ENCODE measurements at regions not wholly inside any gene's neighbourhood (a gene's known extent, or its start where the extent isn't known, plus 50 kb on each side); places are given as distances from the start of the nearest gene placed in this dataset.
"Not testable (repeated sequence)": the region's sequence is repeated elsewhere in the genome, so short reads cannot be mapped to it uniquely, and the experiment has no call there.

DNA sequence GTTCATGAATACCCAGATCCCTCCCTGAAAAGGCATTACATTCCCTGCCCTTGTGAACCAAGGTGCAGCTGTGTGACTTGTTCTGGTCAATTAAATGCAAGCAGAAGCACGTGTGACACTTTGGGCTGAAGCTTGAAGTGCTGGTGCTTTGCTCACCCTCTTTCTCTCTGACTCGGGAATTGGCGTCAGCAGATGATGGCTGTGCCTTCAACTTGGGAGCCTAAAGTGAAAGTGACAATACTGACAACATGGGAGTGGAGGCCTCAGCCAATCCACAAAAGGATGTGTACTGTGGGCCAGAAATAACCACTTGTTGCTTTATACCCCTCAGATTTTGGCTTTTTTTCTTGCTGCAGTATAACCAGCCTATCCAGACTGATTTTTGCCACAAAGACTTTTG, 148.3 kb upstream of the THY1 start:
- Histone ChIP-seq H3K4me3 (ENCODE audit: low read depth in 1 of 2, low read length in 2 of 2) (no peak overlapping the region), H3K27me3 (ENCODE audit: control insufficient read depth in 1 of 2, insufficient read depth in 2 of 2, low read length in 2 of 2) (no peaks in the 10 kb centered on the region), H3K4me1 (ENCODE audit: insufficient read depth, low read length) (peaks cover 18% of the 10 kb centered on the region), H3K36me3 (ENCODE audit: insufficient read depth, low read length) (no peaks in the 10 kb centered on the region), H3K9ac (ENCODE audit: low read length) (no peak overlapping the region), H3K9me3 (ENCODE audit: low read length) (no peaks in the 10 kb centered on the region), H3K27ac (ENCODE audit: low read depth, low read length) (no peak overlapping the region)

DNA sequence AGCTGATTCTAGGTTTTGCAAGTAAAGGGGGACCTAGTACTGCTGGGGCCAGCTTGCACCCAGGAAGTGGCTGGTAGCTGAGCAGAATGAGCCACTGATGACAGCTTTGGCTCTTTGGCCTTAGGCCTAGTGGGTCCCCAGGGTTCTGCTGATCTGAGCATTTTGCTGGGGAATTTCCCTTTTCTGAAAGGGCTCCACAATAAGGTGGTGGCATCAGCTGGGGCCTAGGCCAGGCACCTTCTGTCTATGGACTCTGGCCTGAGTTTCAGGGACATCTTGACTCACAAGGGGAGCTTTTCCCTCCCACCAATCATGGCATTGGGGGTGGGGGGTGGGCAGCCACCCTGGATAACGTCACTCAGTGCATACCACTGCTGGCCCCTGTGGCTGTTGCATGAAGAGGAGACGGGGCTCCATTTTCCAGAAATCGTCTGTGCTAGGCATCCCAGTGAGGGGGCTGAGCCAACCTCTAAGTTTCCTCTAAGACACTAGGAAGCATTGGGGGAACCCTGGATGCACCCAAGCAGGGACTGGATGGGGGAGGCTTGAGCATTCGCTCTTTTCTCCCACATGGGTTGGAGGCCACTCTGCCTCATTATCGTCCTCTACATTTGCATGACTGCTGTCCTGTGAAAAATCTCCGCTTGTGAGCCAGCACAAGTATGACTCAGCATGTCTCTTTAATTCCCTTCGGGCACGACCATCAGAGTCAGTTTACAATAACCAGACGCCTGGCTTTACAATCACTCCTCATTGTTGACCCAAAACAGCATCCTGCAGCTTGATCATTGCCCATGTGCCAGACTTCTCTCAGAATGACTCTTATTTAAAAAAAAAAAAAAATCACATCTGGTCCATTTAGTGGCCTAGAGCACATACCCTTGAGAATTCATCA, 145.0 kb upstream of the THY1 start:
- H3K4me1 ChIP-seq (ENCODE audit: insufficient read depth, low read length): peaks cover 18% of the 10 kb centered on the region
- H3K27me3 ChIP-seq (ENCODE audit: control insufficient read depth in 1 of 2, insufficient read depth in 2 of 2, low read length in 2 of 2): no peaks in the 10 kb centered on the region
- no peaks in the 10 kb centered on the region for H3K9me3 ChIP-seq (ENCODE audit: low read length)
- no peak overlapping the region for H3K4me3 ChIP-seq (ENCODE audit: low read depth in 1 of 2, low read length in 2 of 2)
- H3K36me3 ChIP-seq (ENCODE audit: insufficient read depth, low read length): no peaks in the 10 kb centered on the region
- H3K27ac ChIP-seq (ENCODE audit: low read depth, low read length): no peak overlapping the region
- H3K9ac ChIP-seq (ENCODE audit: low read length): no peak overlapping the region

DNA sequence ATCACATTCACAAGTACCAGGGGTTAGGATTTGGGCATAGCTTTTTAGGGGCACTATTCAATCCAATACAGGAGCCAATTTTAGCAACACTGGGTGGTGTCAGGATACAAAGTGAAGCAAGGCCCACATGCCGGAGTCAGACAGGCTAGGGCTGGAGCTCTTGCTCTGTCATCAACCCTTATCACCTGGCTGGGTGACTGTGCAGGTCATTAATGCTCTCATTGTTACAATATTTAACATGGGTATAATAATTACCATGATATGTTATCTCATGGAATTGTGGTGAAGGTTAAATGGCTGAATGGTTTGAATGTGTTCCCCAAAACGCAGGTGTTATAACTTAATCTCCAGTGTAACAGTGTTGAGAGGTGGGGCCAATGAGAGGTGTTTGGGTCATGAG, 143.3 kb upstream of the THY1 start:
- Histone ChIP-seq H3K27ac (ENCODE audit: low read depth, low read length) (no peak overlapping the region), H3K36me3 (ENCODE audit: insufficient read depth, low read length) (no peaks in the 10 kb centered on the region), H3K4me3 (ENCODE audit: low read depth in 1 of 2, low read length in 2 of 2) (no peak overlapping the region), H3K27me3 (ENCODE audit: control insufficient read depth in 1 of 2, insufficient read depth in 2 of 2, low read length in 2 of 2) (no peaks in the 10 kb centered on the region), H3K4me1 (ENCODE audit: insufficient read depth, low read length) (peaks cover 18% of the 10 kb centered on the region), H3K9ac (ENCODE audit: low read length) (no peak overlapping the region), H3K9me3 (ENCODE audit: low read length) (no peaks in the 10 kb centered on the region)

DNA sequence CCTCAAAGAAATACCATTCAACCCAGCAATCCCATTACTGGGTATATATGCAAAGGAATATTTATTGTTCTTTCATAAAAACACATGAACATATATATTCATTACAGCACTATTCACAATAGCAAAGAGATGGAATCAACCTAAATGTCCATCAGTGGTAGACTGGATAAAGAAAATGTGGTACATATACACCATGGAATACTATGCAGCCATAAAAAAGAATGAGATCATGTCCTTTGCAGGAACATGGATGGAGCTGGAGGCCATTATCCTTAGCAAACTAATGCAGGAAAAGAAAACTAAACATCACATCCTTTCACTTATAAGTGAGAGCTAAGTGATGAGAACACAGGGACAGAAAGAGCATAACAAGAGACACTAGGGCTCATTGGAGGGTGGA, 142.7 kb upstream of the THY1 start:
- H3K9ac ChIP-seq (ENCODE audit: low read length); H3K36me3 ChIP-seq (ENCODE audit: insufficient read depth, low read length); H3K4me3 ChIP-seq (ENCODE audit: low read depth in 1 of 2, low read length in 2 of 2); H3K27me3 ChIP-seq (ENCODE audit: control insufficient read depth in 1 of 2, insufficient read depth in 2 of 2, low read length in 2 of 2); H3K9me3 ChIP-seq (ENCODE audit: low read length); H3K27ac ChIP-seq (ENCODE audit: low read depth, low read length): not testable (repeated sequence)
- peaks cover 18% of the 10 kb centered on the region for H3K4me1 ChIP-seq (ENCODE audit: insufficient read depth, low read length)

DNA sequence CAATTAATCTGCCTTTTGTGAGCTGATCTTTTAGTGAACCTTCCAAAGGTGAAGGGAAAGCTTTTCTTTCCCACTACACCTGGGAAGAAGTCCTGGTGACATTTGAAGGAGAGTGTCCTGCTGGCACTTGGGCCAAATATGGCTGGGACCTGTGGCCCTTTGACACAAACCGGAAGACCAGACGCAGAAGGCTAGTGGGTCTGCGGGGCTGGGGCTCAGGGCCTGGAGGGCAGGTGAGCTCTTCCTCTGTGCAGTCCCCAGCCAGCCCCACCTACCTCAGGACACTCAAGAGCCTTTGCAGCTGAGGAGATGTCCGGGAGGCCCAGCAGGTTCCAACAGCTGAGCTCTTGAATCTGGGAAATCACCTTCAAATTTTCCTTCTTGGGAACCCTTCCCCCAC, 138.0 kb upstream of the THY1 start:
- Histone ChIP-seq H3K9me3 (ENCODE audit: low read length) (no peaks in the 10 kb centered on the region), H3K27ac (ENCODE audit: low read depth, low read length) (no peak overlapping the region), H3K27me3 (ENCODE audit: control insufficient read depth in 1 of 2, insufficient read depth in 2 of 2, low read length in 2 of 2) (no peaks in the 10 kb centered on the region), H3K9ac (ENCODE audit: low read length) (no peak overlapping the region), H3K4me1 (ENCODE audit: insufficient read depth, low read length) (no peaks in the 10 kb centered on the region), H3K36me3 (ENCODE audit: insufficient read depth, low read length) (no peaks in the 10 kb centered on the region), H3K4me3 (ENCODE audit: low read depth in 1 of 2, low read length in 2 of 2) (no peak overlapping the region)

DNA sequence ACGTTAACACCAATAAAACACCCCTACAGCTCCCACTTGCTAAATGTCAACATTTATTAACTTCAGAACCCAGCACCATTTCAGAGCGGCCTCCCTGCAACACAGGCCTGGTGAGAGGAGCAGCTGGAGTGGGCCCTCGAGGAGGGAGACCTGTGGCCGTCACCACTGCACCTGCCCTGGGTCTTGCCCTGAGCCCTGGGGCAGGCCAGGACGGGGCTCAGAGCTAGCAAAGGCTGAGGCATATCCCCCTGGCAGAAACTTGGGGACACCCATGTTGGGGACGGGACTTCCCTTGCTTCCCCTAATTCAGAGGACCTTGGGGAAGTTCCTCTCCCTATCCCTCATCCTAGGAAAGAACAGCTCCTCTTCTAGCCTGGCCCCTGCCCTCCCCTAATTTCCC, 137.3 kb upstream of the THY1 start:
- no peaks in the 10 kb centered on the region for H3K4me1 ChIP-seq (ENCODE audit: insufficient read depth, low read length)
- H3K9ac ChIP-seq (ENCODE audit: low read length): no peak overlapping the region
- no peak overlapping the region for H3K27ac ChIP-seq (ENCODE audit: low read depth, low read length)
- no peaks in the 10 kb centered on the region for H3K36me3 ChIP-seq (ENCODE audit: insufficient read depth, low read length)
- H3K4me3 ChIP-seq (ENCODE audit: low read depth in 1 of 2, low read length in 2 of 2): no peak overlapping the region
- no peaks in the 10 kb centered on the region for H3K9me3 ChIP-seq (ENCODE audit: low read length)
- H3K27me3 ChIP-seq (ENCODE audit: control insufficient read depth in 1 of 2, insufficient read depth in 2 of 2, low read length in 2 of 2): no peaks in the 10 kb centered on the region

DNA sequence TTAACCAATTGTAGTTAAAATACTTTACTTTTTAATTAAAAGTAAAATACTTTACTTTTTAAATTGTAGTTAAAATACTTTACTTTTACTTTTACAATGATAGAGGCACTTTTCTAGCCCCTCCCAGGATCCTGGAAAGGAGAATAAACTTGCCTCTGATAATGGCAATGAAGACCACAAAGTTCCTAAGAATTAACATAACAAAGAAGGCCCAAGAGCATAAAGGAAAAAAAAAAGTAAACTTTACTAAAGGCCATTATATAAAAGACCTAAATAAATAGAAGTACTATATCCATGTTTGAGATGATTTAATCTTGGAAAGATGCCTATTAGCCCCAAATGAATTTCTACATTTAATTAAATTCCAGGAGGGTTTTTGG, 129.1 kb upstream of the THY1 start:
- Histone ChIP-seq H3K27me3 (ENCODE audit: control insufficient read depth in 1 of 2, insufficient read depth in 2 of 2, low read length in 2 of 2) (no peaks in the 10 kb centered on the region), H3K9me3 (ENCODE audit: low read length) (no peaks in the 10 kb centered on the region), H3K9ac (ENCODE audit: low read length) (no peak overlapping the region), H3K4me3 (ENCODE audit: low read depth in 1 of 2, low read length in 2 of 2) (no peak overlapping the region), H3K4me1 (ENCODE audit: insufficient read depth, low read length) (no peaks in the 10 kb centered on the region), H3K27ac (ENCODE audit: low read depth, low read length) (no peak overlapping the region), H3K36me3 (ENCODE audit: insufficient read depth, low read length) (no peaks in the 10 kb centered on the region)

DNA sequence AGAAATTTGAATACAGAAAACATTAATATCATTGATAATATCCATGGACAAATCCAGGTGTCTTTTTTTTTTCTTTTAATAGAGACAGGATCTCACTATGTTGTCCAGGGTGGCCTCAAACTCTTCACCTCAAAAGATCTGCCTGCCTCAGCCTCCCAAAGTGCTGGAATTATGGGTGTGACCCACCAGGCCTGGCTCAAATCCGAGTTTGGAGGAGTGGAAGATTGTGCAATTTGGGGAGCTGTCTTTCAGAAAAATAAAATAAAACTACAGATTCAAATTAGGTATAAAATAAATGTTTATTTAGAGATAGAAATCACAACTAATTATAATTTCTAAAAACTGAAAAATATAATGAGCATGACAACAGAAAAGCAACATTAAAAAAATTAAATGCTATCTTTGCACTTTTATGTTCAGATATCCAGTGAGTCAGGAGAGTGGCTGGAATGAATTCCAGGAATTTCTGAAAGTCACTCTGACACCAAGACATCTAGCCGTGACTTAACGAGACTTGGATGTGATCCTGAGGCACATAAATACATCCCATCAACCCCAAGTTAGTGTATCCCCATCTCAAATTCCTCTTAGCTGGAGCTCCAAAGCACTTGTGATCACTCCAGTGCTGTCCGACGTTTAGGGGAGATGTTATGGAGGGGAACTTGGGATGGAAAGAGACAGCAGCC, 128.6 kb upstream of the THY1 start:
- no peaks in the 10 kb centered on the region for H3K9me3 ChIP-seq (ENCODE audit: low read length)
- no peak overlapping the region for H3K9ac ChIP-seq (ENCODE audit: low read length)
- H3K36me3 ChIP-seq (ENCODE audit: insufficient read depth, low read length): no peaks in the 10 kb centered on the region
- no peaks in the 10 kb centered on the region for H3K4me1 ChIP-seq (ENCODE audit: insufficient read depth, low read length)
- H3K4me3 ChIP-seq (ENCODE audit: low read depth in 1 of 2, low read length in 2 of 2): no peak overlapping the region
- H3K27me3 ChIP-seq (ENCODE audit: control insufficient read depth in 1 of 2, insufficient read depth in 2 of 2, low read length in 2 of 2): no peaks in the 10 kb centered on the region
- no peak overlapping the region for H3K27ac ChIP-seq (ENCODE audit: low read depth, low read length)

DNA sequence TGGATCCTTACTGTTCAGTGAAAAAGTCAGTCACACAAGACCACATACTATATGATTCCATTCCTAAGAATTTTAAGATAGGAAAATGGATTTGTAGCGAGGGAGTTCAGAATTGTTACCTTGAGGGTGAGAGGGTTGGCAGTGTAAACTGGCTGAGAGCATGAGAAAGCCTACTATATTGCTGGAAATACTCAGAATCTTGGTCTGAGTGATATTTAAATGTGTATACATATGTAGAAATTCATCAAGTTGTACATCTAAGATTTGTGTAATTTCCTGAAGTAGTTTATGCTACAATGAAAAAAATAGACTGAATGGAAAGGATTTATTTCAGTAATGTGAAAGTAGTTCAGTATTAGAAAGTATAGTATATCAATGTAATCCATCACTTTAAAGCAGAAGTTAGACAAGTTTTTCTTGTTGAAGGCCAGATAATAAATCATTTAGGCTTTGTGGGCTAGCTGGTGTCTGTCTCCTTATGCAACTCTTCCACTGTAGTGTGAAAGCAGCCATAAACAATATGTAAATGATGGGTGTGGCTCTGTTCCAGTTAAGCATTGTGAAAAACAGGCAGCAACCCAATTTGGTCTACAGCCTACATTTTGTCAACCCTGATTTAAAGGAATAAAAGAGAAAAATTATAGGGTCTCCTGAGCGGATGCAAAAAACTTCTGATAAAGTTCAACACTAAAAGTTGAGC, 127.2 kb upstream of the THY1 start:
- Histone ChIP-seq H3K27me3 (ENCODE audit: control insufficient read depth in 1 of 2, insufficient read depth in 2 of 2, low read length in 2 of 2) (no peaks in the 10 kb centered on the region), H3K9me3 (ENCODE audit: low read length) (no peaks in the 10 kb centered on the region), H3K4me1 (ENCODE audit: insufficient read depth, low read length) (no peaks in the 10 kb centered on the region), H3K27ac (ENCODE audit: low read depth, low read length) (no peak overlapping the region), H3K9ac (ENCODE audit: low read length) (no peak overlapping the region), H3K36me3 (ENCODE audit: insufficient read depth, low read length) (no peaks in the 10 kb centered on the region), H3K4me3 (ENCODE audit: low read depth in 1 of 2, low read length in 2 of 2) (no peak overlapping the region)

DNA sequence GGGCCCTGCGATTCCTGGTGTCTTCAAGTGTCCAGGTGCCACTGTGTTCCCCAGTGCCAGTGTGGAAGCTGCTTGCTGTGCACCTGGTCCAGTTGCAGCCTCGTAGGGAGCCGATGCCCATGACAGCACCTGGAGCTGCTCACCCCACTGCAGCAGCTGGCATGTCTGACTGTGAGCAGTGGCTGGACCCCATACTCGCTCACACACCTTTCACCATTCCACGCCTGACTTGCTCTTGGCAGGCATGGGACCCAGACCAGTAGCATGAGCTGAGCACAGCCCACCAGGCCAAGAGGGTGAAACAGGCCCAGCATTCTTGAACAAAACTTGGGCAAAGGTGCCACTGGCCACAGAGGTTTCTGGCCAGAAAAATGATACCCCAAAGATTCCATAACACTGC, 124.5 kb upstream of the THY1 start:
- H3K4me3 ChIP-seq (ENCODE audit: low read depth in 1 of 2, low read length in 2 of 2): no peak overlapping the region
- no peaks in the 10 kb centered on the region for H3K9me3 ChIP-seq (ENCODE audit: low read length)
- H3K4me1 ChIP-seq (ENCODE audit: insufficient read depth, low read length): no peaks in the 10 kb centered on the region
- no peaks in the 10 kb centered on the region for H3K36me3 ChIP-seq (ENCODE audit: insufficient read depth, low read length)
- no peaks in the 10 kb centered on the region for H3K27me3 ChIP-seq (ENCODE audit: control insufficient read depth in 1 of 2, insufficient read depth in 2 of 2, low read length in 2 of 2)
- H3K27ac ChIP-seq (ENCODE audit: low read depth, low read length): no peak overlapping the region
- no peak overlapping the region for H3K9ac ChIP-seq (ENCODE audit: low read length)

DNA sequence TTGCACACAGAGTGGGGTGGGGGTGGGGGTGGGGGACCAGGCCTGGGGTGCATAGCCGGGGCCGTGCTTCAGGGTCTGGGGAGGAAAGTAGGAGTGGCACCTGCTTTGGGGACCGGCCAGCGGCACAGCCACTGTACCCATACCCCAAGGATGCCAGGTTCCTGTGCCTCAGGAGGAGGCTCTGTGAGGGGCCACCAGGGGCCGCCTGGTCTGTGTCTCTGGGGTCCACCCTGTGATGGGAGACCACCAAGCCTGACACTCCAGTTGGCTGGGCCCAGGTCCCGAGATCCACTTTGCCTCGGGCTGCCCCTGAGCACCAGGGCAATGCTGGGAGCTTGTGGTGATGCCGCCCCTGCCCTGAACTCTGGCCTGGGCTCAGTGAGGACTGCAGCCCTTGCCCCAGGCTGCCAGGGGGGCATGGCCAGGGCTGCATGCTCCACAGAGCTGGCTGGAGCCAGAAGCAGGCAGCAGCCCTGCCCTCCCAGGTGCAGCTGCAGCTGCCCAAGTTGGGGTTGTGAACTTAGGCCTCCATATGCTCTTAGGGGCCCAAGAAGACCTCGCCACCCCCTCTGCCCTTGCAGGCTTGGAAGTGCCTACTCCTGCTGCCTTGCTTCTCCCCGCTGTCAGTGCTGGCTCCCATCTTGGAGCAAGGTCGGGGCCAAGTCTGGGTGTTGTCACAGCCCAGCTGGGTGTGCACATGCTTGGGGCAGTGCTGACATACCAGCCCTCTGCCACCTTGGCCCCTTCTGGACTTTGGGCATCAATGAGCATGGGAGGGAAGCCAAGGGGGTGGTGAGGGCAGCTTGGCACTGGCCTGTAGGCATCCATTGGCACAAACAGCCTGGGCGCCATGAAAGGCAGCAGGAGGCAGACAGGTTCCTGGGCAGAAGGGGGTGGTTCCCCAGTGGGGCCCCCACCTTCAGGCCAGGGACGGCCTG, 123.3 kb upstream of the THY1 start:
- Histone ChIP-seq H3K9me3 (ENCODE audit: low read length) (no peaks in the 10 kb centered on the region), H3K36me3 (ENCODE audit: insufficient read depth, low read length) (no peaks in the 10 kb centered on the region), H3K27ac (ENCODE audit: low read depth, low read length) (no peak overlapping the region), H3K27me3 (ENCODE audit: control insufficient read depth in 1 of 2, insufficient read depth in 2 of 2, low read length in 2 of 2) (no peaks in the 10 kb centered on the region), H3K4me1 (ENCODE audit: insufficient read depth, low read length) (no peaks in the 10 kb centered on the region), H3K9ac (ENCODE audit: low read length) (no peak overlapping the region), H3K4me3 (ENCODE audit: low read depth in 1 of 2, low read length in 2 of 2) (no peak overlapping the region)
